ENCODE measurements at regions not wholly inside any gene's neighbourhood (a gene's known extent, or its start where the extent isn't known, plus 50 kb on each side); places are given as distances from the start of the nearest gene placed in this dataset.
"Not testable (repeated sequence)": the region's sequence is repeated elsewhere in the genome, so short reads cannot be mapped to it uniquely, and the experiment has no call there.

DNA sequence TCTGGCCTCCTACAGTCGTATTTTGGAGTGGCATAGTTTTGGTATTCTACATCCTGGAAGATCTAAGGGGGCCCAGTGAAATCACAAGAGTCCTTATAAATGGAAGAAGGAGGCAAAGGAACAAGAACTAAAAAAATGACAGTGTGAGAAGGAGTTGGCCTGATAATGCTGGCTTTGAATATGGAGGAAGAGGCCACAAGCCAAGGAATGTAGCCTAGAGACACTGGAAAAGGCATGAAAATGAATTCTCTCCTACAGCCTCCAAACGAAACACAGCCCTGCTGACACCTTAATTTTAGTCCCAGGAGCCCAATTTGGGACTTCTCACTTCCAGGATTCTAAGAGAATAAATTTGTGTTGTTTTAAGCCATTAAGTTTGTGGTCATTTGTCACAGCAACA lies 54.6 kb upstream of the LIPC start:
- Mint-ChIP-seq H3K36me3 (ENCODE audit: low read depth) (no peaks in the 10 kb centered on the region), H3K4me3 (no peak overlapping the region), H3K9me3 (peaks cover 10% of the 10 kb centered on the region), H3K27ac (no peak overlapping the region), H3K27me3 (ENCODE audit: low read depth) (no peaks in the 10 kb centered on the region), H3K4me1 (peaks cover 17% of the 10 kb centered on the region)
- TF ChIP-seq, protein P1, sequence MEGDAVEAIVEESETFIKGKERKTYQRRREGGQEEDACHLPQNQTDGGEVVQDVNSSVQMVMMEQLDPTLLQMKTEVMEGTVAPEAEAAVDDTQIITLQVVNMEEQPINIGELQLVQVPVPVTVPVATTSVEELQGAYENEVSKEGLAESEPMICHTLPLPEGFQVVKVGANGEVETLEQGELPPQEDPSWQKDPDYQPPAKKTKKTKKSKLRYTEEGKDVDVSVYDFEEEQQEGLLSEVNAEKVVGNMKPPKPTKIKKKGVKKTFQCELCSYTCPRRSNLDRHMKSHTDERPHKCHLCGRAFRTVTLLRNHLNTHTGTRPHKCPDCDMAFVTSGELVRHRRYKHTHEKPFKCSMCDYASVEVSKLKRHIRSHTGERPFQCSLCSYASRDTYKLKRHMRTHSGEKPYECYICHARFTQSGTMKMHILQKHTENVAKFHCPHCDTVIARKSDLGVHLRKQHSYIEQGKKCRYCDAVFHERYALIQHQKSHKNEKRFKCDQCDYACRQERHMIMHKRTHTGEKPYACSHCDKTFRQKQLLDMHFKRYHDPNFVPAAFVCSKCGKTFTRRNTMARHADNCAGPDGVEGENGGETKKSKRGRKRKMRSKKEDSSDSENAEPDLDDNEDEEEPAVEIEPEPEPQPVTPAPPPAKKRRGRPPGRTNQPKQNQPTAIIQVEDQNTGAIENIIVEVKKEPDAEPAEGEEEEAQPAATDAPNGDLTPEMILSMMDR (IDR thresholded peaks at IDR 0.05; ENCODE audit: unreplicated experiment in 3 of 3) = no peak

DNA sequence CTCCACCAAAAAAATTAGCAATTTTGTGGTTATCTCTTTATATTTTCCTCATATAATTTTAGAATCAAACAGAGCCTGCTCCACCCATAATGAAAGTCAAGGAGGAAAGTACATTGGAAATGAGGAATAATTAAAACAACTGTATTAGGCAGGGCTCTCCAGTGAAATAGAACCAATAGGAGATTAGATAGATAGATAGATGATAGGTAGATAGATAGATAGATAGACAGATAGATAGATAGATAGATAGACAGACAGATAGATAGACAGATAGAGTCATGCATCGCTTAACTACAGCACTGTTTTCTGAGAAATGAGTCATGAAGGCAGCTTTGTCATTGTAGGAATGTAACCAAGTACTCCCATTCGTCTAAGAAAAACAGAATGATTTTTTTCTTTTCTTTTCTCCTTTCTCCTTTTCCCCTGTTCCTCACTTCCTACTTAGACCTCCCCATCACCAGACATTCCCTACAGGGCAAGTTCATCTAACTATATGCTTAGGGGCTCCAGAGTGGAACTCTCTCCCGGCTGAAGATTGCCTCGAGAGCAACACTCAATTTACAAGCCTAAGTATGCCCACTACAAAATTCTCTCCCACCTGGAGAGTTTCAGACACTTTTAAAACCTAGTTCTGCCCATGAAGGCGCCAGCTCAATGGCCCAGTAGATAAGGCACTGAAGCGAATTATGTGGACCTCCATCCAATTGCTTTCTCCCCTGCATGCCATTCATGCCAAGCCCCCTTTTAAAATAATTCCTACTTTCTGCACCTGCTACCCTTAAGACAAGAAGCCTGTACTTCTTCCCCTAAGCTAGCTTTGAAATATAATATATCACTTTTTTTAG lies 53.3 kb upstream of the LIPC start:
- TF ChIP-seq, protein P1 (IDR thresholded peaks at IDR 0.05; ENCODE audit: unreplicated experiment in 3 of 3) = no peak
- Mint-ChIP-seq H3K36me3 (ENCODE audit: low read depth) (no peaks in the 10 kb centered on the region), H3K27me3 (ENCODE audit: low read depth) (no peaks in the 10 kb centered on the region), H3K4me3 (no peak overlapping the region), H3K4me1 (peaks cover 17% of the 10 kb centered on the region), H3K27ac (peak overlapping the region; percentile 30 to 68 (median 35)), H3K9me3 (peaks cover 7% of the 10 kb centered on the region)

DNA sequence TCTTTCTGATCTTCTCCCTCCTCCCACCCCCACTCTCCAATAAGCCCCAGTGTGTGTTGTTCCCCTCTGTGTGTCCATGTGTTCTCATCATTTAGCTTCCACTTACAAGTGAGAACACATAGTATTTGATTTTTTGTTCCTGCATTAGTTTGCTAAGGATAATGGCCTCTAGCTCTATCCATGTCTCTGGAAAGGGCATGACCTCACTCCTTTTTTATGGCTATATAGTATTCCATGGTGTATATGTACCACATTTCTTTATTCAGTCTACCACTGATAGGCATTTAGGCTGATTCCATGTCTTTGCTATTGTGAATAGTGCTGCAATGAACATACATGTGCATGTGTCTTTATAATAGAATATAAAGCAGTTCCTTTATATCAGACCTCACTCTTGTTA lies 52.3 kb upstream of the LIPC start:
- H3K4me3 Mint-ChIP-seq; H3K36me3 Mint-ChIP-seq (ENCODE audit: low read depth); H3K27me3 Mint-ChIP-seq (ENCODE audit: low read depth); H3K9me3 Mint-ChIP-seq; H3K27ac Mint-ChIP-seq: not testable (repeated sequence)
- peaks cover 16% of the 10 kb centered on the region for H3K4me1 Mint-ChIP-seq

DNA sequence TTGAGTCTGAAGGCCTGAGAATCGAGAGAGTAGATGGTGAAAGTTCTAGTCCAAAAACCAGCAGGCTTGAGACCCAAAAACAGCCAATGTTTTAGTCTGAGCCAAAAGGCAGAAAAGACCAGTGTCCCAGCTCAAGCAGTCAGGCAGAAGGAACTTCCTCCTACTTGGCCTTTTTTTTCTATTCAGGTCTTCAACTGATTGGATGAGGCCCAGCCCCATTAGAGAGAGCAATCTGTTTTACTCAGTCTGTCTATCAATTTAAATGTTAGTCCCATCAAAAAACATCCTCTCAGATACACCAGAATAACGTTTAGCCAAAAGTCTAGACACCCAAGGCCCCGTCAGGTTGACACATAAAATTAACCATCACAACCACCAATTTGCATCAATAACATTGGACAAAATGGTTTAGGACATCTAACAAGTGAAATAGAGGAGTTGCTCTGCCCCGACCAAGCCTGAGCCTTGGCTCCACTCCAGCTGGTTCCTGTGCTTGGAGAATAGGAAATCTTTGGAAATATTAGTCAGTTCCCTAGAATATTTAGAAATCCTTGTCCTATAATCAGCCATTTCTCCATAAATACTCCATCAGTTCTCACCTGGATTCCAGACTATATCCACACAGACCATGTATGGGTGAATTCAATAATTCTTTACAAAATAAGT lies 51.4 kb upstream of the LIPC start:
- TF ChIP-seq, protein P1 (IDR thresholded peaks at IDR 0.05; ENCODE audit: unreplicated experiment in 3 of 3) = no peak
- Mint-ChIP-seq H3K4me3 (no peak overlapping the region), H3K4me1 (peaks cover 11% of the 10 kb centered on the region), H3K9me3 (peaks cover 7% of the 10 kb centered on the region), H3K36me3 (ENCODE audit: low read depth) (no peaks in the 10 kb centered on the region), H3K27ac (no peak overlapping the region), H3K27me3 (ENCODE audit: low read depth) (no peaks in the 10 kb centered on the region)

- Mint-ChIP-seq H3K4me1 (peaks cover 11% of the 10 kb centered on the region), H3K4me3 (no peak overlapping the region), H3K36me3 (ENCODE audit: low read depth) (no peaks in the 10 kb centered on the region), H3K9me3 (peaks cover 3% of the 10 kb centered on the region), H3K27me3 (ENCODE audit: low read depth) (no peaks in the 10 kb centered on the region), H3K27ac (no peak overlapping the region)
- TF ChIP-seq, protein P1 (IDR thresholded peaks at IDR 0.05; ENCODE audit: unreplicated experiment in 3 of 3) = no peak
Observed at GRCh38 chr15:58381697-58382096, 50.1 kb upstream of the LIPC start.
